ENCODE measurements at regions not wholly inside any gene's neighbourhood (a gene's known extent, or its start where the extent isn't known, plus 50 kb on each side); places are given as distances from the start of the nearest gene placed in this dataset.

DNA sequence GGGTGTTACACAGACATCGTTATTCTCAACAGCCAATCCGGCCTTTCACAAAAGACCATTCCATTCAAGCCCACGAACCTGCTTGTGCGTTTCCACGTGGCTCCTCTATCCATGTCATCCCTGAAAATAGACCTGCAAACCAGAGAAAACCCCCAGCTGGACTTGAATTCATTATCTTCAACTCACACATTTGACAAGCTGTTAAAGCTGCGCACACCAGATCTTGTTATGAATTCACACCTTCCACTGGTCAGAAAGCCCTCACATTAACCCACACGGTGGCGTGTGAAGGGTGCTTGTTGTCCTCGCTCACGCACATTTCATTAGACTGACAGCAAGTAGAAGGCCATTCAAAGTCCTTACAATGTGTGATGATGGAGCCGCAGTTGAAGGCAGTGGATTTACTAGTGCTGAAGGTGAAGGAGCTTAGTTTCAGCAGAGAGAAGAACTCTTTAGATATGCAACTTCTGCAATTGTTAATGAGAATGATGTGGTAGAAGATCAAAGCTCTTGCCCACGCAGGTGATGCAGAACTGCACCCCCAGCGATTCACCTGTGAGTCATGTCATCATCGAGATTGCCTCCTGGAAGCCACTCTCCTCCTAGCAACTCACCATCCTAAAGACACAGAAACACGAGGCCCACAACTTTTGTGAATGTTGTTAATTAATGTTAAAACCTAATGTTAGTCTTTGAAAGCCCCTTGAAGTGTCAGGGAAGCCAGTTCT is 224.8 kb upstream of the SOX11 start:
- H3K9me3 ChIP-seq = no peaks in the 10 kb centered on the region
- TF ChIP-seq, protein P1, sequence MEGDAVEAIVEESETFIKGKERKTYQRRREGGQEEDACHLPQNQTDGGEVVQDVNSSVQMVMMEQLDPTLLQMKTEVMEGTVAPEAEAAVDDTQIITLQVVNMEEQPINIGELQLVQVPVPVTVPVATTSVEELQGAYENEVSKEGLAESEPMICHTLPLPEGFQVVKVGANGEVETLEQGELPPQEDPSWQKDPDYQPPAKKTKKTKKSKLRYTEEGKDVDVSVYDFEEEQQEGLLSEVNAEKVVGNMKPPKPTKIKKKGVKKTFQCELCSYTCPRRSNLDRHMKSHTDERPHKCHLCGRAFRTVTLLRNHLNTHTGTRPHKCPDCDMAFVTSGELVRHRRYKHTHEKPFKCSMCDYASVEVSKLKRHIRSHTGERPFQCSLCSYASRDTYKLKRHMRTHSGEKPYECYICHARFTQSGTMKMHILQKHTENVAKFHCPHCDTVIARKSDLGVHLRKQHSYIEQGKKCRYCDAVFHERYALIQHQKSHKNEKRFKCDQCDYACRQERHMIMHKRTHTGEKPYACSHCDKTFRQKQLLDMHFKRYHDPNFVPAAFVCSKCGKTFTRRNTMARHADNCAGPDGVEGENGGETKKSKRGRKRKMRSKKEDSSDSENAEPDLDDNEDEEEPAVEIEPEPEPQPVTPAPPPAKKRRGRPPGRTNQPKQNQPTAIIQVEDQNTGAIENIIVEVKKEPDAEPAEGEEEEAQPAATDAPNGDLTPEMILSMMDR (IDR thresholded peaks at IDR 0.05) = no peak
- no peaks in the 10 kb centered on the region for H3K36me3 ChIP-seq
- H3K27ac ChIP-seq = no peak overlapping the region
- no peak overlapping the region for H3K4me3 ChIP-seq
- DNase-seq (no peak), ATAC-seq (no peak)
- H3K27me3 ChIP-seq = no peaks in the 10 kb centered on the region
- intact Hi-C loops (cut with DNase I) = no loop called here
- no peaks in the 10 kb centered on the region for H3K4me1 ChIP-seq

DNA sequence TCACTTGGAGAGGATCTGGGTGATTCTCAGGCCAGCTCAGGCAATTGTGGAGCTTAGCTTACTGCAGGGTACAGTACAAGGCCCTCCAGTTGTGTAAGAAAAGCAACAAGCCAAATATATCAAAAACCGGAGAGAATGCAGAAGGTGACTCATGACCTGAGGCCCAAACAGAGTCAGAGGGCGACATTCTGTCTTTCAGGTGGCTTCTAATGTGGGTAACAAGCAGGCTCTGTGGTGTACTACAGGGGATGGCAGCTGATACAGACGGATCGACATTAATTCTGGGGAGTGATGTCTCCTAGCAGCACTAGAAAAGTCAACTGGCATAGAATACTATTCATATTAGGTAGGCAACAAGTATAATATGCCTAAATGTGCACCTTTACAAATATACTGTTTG is 219.5 kb upstream of the SOX11 start:
- DNase-seq (no peak), ATAC-seq (no peak)
- Histone ChIP-seq H3K36me3 (no peaks in the 10 kb centered on the region), H3K27me3 (no peaks in the 10 kb centered on the region), H3K9me3 (no peaks in the 10 kb centered on the region), H3K27ac (no peak overlapping the region), H3K4me3 (no peak overlapping the region), H3K4me1 (no peaks in the 10 kb centered on the region)
- intact Hi-C loops (cut with DNase I) = no loop called here
- TF ChIP-seq, protein P1 (IDR thresholded peaks at IDR 0.05) = no peak

DNA sequence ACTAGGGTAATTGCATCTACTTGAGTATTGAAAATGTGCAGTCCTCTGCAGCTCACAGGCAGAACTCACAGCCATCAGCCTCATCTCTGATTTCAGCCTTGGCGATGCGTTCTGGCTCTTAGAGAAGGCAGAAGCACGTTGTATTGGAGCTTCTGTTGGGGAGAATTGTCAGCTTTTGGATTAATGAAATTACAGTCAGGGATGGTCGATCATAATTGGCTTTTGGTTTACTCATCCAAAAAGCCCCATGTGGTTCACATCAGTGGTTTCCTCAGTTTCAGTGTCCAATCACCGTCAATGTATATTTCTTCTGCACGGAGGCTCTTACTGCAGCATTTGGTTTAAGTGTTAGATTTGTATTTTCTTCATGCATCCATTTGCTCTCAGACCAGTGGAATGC is 218.5 kb upstream of the SOX11 start:
- Histone ChIP-seq H3K9me3 (no peaks in the 10 kb centered on the region), H3K4me3 (no peak overlapping the region), H3K4me1 (no peaks in the 10 kb centered on the region), H3K27ac (no peak overlapping the region), H3K27me3 (no peaks in the 10 kb centered on the region), H3K36me3 (no peaks in the 10 kb centered on the region)
- DNase-seq (no peak), ATAC-seq (no peak)
- intact Hi-C loops (cut with DNase I) = no loop called here
- TF ChIP-seq, protein P1 (IDR thresholded peaks at IDR 0.05) = no peak

DNA sequence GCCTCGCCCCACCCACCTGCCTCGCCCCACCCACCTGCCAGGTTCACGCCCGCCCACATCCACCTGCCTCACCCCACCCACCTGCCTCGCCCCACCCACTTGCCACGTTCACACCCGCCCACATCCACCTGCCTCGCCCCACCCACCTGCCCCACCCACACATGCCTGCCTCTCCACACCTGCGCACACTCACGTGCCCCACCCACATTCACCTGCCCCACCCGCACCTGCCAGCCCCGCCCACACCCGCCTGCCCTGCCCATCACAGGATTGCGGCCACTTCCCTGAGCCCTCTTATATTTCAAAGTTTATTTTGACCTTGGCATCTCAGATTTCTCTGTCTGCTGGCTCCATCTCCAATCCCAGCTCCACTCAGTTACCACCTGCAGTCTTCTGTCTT is 217.5 kb upstream of the SOX11 start:
- Histone ChIP-seq H3K27ac (no peak overlapping the region), H3K4me3 (no peak overlapping the region), H3K9me3 (no peaks in the 10 kb centered on the region), H3K36me3 (no peaks in the 10 kb centered on the region), H3K27me3 (no peaks in the 10 kb centered on the region), H3K4me1 (no peaks in the 10 kb centered on the region)
- TF ChIP-seq, protein P1 (IDR thresholded peaks at IDR 0.05) = no peak
- intact Hi-C loops (cut with DNase I) = no loop called here
- DNase-seq = peak; percentile 79
- peak; percentile 92 for ATAC-seq

DNA sequence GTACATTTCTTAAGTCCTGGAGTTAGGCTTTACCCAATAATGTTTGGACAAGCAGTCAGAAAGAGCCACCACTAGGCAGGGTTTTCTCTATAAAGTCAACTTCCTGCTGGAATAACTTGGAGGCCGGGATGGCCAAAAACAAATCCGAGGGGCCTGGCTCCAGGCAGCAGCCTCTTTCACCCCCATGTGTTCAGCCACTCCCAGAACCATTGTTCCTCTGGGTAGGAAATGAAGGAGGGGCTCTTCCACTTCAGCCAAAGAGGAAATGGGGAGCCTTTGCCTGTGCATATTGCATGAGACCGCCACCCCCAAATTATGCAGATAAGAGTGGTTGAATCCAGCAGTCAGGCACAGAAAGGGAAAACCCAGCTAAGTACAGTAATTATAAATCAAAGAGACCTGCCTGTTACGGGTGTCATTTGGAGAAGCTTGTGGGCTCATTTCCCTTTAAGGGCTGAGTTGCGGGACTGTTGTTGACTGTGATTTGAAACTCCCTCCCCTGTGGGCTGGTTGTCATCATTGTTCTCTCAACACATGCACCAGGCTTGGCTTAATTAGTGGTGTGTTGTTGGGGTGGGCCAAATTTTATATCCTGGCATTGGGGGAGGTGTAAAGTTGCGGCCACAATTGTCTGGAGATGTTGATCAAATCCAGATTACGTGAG is 212.8 kb upstream of the SOX11 start:
- DNase-seq (no peak), ATAC-seq (no peak)
- H3K9me3 ChIP-seq = no peaks in the 10 kb centered on the region
- intact Hi-C loops (cut with DNase I) = no loop called here
- H3K27ac ChIP-seq = no peak overlapping the region
- no peak overlapping the region for H3K4me3 ChIP-seq
- H3K27me3 ChIP-seq = no peaks in the 10 kb centered on the region
- H3K36me3 ChIP-seq = no peaks in the 10 kb centered on the region
- no peaks in the 10 kb centered on the region for H3K4me1 ChIP-seq
- TF ChIP-seq, protein P1 (IDR thresholded peaks at IDR 0.05) = no peak

Data from upper lobe of right lung (tissue), 1 donor.